Ishikawa (cell line): ENCODE measurements at regions not wholly inside any gene's neighbourhood (a gene's known extent, or its start where the extent isn't known, plus 50 kb on each side); places are given as distances from the start of the nearest gene placed in this dataset.

Source experiments
- FOXM1 ChIP-seq: IDR thresholded peaks from 2 replicates; pipeline ENCODE4 v1.6.1; 2012; ENCODE audit warnings: low read depth, borderline replicate concordance
- TCF12 ChIP-seq: IDR thresholded peaks from 2 replicates; pipeline ENCODE4 v1.6.1; 2012; ENCODE audit warnings: low read depth

- TF ChIP-seq FOXM1 (no peak), TCF12 (no peak)
Measured at GRCh38 chr7:25863729-25864110, 288.3 kb upstream of the NFE2L3 start.
